ENCODE measurements at regions not wholly inside any gene's neighbourhood (a gene's known extent, or its start where the extent isn't known, plus 50 kb on each side); places are given as distances from the start of the nearest gene placed in this dataset.

DNA sequence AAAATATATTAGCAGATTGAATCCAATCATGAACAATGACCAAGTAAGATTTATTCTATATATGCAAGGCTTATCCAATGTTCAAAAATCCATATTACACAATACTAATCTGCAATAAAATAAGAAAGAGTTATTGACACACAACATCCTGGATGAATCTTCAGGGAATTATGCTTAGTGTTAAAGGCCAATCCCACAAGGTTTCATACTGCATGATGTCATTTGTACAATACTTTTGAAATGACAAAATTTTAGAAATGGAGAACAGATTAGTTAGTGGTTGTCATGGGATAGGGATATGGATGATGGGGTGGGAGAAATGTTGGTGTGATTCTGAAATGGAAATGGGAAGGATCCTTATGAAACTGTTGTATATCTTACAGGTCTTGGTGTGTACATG lies 425.7 kb downstream of the SIPA1L2 start:
- peaks cover 0 to 20% (median 0%) of the 10 kb centered on the region in 3 donors for H3K9me3 ChIP-seq
- no peak for TF ChIP-seq POLR2A (IDR thresholded peaks at IDR 0.05)
- TF ChIP-seq, protein P1, sequence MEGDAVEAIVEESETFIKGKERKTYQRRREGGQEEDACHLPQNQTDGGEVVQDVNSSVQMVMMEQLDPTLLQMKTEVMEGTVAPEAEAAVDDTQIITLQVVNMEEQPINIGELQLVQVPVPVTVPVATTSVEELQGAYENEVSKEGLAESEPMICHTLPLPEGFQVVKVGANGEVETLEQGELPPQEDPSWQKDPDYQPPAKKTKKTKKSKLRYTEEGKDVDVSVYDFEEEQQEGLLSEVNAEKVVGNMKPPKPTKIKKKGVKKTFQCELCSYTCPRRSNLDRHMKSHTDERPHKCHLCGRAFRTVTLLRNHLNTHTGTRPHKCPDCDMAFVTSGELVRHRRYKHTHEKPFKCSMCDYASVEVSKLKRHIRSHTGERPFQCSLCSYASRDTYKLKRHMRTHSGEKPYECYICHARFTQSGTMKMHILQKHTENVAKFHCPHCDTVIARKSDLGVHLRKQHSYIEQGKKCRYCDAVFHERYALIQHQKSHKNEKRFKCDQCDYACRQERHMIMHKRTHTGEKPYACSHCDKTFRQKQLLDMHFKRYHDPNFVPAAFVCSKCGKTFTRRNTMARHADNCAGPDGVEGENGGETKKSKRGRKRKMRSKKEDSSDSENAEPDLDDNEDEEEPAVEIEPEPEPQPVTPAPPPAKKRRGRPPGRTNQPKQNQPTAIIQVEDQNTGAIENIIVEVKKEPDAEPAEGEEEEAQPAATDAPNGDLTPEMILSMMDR (IDR thresholded peaks at IDR 0.05) = no peak
- no peak overlapping the region for H3K27ac ChIP-seq
- intact Hi-C loops (cut with DNase I) = no loop called here
- H3K4me3 ChIP-seq = no peak overlapping the region
- DNase-seq = no peak
- H3K4me1 ChIP-seq = no peaks in the 10 kb centered on the region
- no peaks in the 10 kb centered on the region for H3K27me3 ChIP-seq
- no peaks in the 10 kb centered on the region for H3K36me3 ChIP-seq

DNA sequence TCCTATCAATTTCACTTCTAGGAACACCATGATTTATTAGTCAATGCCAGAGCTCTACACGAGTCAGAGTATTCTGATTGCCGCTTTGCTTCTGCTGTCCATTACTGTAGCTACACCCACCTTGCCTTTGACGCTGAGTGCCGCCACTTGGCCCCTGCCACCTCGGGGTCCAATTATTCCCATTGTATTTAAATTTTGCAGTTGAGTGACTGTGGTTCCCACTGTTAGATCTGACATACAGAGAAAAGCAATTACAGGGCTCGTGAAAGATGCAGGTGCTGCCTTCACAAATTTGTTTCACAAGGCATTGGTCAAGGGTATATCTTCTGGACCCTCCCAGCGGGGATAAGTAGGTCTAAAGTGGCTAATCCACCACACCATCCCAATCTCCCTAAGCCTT lies 428.9 kb downstream of the SIPA1L2 start:
- 93 to 95% methylated on average over 7 of the region's 7 CpGs for WGBS, 2 donors
- Histone ChIP-seq H3K27ac (no peak overlapping the region), H3K36me3 (no peaks in the 10 kb centered on the region), H3K9me3 (peaks cover 0 to 20% (median 0%) of the 10 kb centered on the region in 3 donors), H3K27me3 (no peaks in the 10 kb centered on the region), H3K4me1 (peaks cover 0 to 4% (median 0%) of the 10 kb centered on the region in 3 donors), H3K4me3 (no peak overlapping the region)
- intact Hi-C loops (cut with DNase I) = no loop called here
- TF ChIP-seq POLR2A (IDR thresholded peaks at IDR 0.05) = no peak
- TF ChIP-seq, protein P1 (IDR thresholded peaks at IDR 0.05) = no peak
- no peak for DNase-seq

DNA sequence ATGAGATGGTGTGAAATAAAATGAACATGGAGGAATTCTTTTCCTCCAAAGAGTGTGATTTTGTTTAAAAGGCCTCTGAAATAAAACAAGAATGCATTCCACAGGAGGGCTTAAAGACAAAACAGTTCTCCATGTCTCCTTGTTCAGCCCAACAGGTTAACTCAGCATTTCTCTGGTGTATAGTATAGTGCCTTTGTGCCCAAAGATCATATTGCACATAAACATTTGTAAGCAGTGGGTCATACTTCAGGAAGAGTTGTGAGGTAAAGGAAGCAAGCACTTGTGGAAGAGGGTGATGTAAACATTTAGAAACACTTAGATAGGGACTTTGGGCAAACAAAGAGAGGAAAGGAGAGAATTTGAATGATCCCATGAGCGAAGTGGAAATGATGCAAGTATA lies 433.9 kb downstream of the SIPA1L2 start:
- H3K4me1 ChIP-seq = peaks cover 0 to 17% (median 8%) of the 10 kb centered on the region in 3 donors
- TF ChIP-seq, protein P1 (IDR thresholded peaks at IDR 0.05) = no peak
- TF ChIP-seq POLR2A (IDR thresholded peaks at IDR 0.05) = no peak
- no peaks in the 10 kb centered on the region for H3K27me3 ChIP-seq
- WGBS, 2 donors = 76 to 77% methylated on average over 1 of the region's 1 CpG
- no peaks in the 10 kb centered on the region for H3K36me3 ChIP-seq
- no peak overlapping the region for H3K27ac ChIP-seq
- no peak for DNase-seq
- intact Hi-C loops (cut with DNase I) = no loop called here
- no peak overlapping the region for H3K4me3 ChIP-seq
- peaks cover 0 to under 1% (median 0%) of the 10 kb centered on the region in 3 donors for H3K9me3 ChIP-seq

DNA sequence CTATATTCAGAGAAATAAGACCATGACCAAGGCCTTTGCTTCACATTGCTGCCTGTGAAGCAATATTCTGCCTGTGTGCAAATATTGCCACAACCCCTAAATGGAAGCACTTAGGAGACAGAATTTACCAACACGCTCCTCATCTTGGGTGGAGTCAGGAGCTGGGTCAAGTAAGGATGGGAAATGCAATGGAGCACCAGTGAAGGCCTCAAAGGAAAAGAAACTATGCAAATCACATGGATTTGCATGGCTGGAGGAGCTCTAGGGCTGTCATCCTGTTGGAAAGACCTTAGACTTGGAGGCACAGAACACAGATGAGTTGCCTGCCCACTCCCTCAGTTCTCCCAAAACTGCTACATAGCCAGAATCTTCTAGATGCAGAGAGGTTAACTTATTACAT lies 435.5 kb downstream of the SIPA1L2 start:
- H3K36me3 ChIP-seq = no peaks in the 10 kb centered on the region
- TF ChIP-seq POLR2A (IDR thresholded peaks at IDR 0.05) = no peak
- TF ChIP-seq, protein P1 (IDR thresholded peaks at IDR 0.05) = no peak
- H3K27me3 ChIP-seq = no peaks in the 10 kb centered on the region
- H3K9me3 ChIP-seq = no peaks in the 10 kb centered on the region
- H3K4me3 ChIP-seq = no peak overlapping the region
- intact Hi-C loops (cut with DNase I) = no loop called here
- WGBS, 2 donors = 94% methylated on average over 1 of the region's 1 CpG
- no peak overlapping the region for H3K27ac ChIP-seq
- H3K4me1 ChIP-seq = peaks cover 0 to 17% (median 8%) of the 10 kb centered on the region in 3 donors
- no peak for DNase-seq

DNA sequence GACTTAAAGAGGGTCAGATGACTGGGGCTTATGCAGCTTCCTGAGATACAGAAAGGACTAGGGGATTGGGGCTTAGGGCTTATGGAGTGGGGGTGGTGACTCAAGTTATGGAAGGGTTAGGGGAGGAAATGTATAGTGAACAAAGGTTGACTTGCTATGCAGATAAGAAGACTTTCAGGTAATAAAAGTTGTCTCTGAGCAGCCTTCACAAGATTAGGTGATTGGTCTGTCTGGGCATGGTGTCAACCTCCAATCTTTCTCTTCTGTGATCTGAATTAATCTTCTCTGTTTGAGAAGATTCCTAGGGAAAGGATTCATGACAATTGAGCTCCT lies 436.5 kb downstream of the SIPA1L2 start:
- intact Hi-C loops (cut with DNase I) = no loop called here
- Histone ChIP-seq H3K4me3 (no peak overlapping the region), H3K4me1 (peaks cover 0 to 17% (median 8%) of the 10 kb centered on the region in 3 donors), H3K36me3 (no peaks in the 10 kb centered on the region), H3K27ac (no peak overlapping the region), H3K9me3 (no peaks in the 10 kb centered on the region), H3K27me3 (no peaks in the 10 kb centered on the region)
- no peak for TF ChIP-seq POLR2A (IDR thresholded peaks at IDR 0.05)
- TF ChIP-seq, protein P1 (IDR thresholded peaks at IDR 0.05) = no peak
- DNase-seq = no peak
